Type B pancreatic cell (in vitro differentiated cells): ENCODE measurements at regions not wholly inside any gene's neighbourhood (a gene's known extent, or its start where the extent isn't known, plus 50 kb on each side); places are given as distances from the start of the nearest gene placed in this dataset.

Experiments
- DNase-seq: peaks from one replicate; pipeline ENCODE4 v3.0.0; 2021; ENCODE audit warnings: mixed read lengths; ENCODE audit not compliant: unreplicated experiment; ENCODE audit errors: extremely low spot score
- H3K27ac Mint-ChIP-seq: 2 replicates; pipeline ENCODE4 v1.8.0; 2021; ENCODE audit warnings: mild to moderate bottlenecking, mixed read lengths
- H3K27me3 Mint-ChIP-seq: 2 replicates; pipeline ENCODE4 v1.8.0; 2021; ENCODE audit warnings: mixed read lengths
- H3K36me3 Mint-ChIP-seq: 2 replicates; pipeline ENCODE4 v1.8.0; 2021; ENCODE audit warnings: mixed read lengths
- H3K4me1 Mint-ChIP-seq: one replicate; pipeline ENCODE4 v1.8.0; 2021; ENCODE audit warnings: mixed read lengths; ENCODE audit not compliant: unreplicated experiment
- H3K4me3 Mint-ChIP-seq: 2 replicates; pipeline ENCODE4 v1.8.0; 2021; ENCODE audit warnings: mild to moderate bottlenecking, mixed read lengths
- H3K9me3 Mint-ChIP-seq: 2 replicates; pipeline ENCODE4 v1.8.0; 2021; ENCODE audit warnings: mixed read lengths
- CTCF ChIP-seq: fragments of 200-600 bp; sonication (generic); conservative IDR thresholded peaks from 2 replicates; pipeline ENCODE4 v1.5.0; 2021; ENCODE audit warnings: antibody characterized with exemption, mild to moderate bottlenecking

- no peak for DNase-seq
- Mint-ChIP-seq H3K27me3 (peaks cover 8% of the 10 kb centered on the region), H3K27ac (no peak overlapping the region), H3K36me3 (no peaks in the 10 kb centered on the region), H3K9me3 (no peaks in the 10 kb centered on the region), H3K4me3 (no peak overlapping the region), H3K4me1 (no peaks in the 10 kb centered on the region)
- no peak for TF ChIP-seq CTCF
Observed at GRCh38 chr11:57971272-57972012, 52.2 kb upstream of the OR9Q1 start.

GRCh38 chr11:57972013-57972367 lies 51.7 kb upstream of the OR9Q1 start:
- Mint-ChIP-seq H3K4me3 (no peak overlapping the region), H3K9me3 (no peaks in the 10 kb centered on the region), H3K36me3 (no peaks in the 10 kb centered on the region), H3K27me3 (peaks cover 8% of the 10 kb centered on the region), H3K4me1 (no peaks in the 10 kb centered on the region), H3K27ac (no peak overlapping the region)
- TF ChIP-seq CTCF = no peak
- DNase-seq = no peak
